ENCODE measurements at regions not wholly inside any gene's neighbourhood (a gene's known extent, or its start where the extent isn't known, plus 50 kb on each side); places are given as distances from the start of the nearest gene placed in this dataset.

GRCh38 chr6:62392291-62392690 is 106.3 kb upstream of the KHDRBS2 start:
- TF ChIP-seq CTCF (IDR thresholded peaks at IDR 0.05) (no peak), JUN (IDR thresholded peaks at IDR 0.05) (no peak), CBX2 (IDR thresholded peaks at IDR 0.05; ENCODE audit: borderline replicate concordance, low read depth) (no peak), RFX5 (IDR thresholded peaks at IDR 0.05) (no peak), NPAS2 (CRISPR knock-in tag; IDR thresholded peaks at IDR 0.05; ENCODE audit: borderline replicate concordance) (no peak), HMGXB4 (CRISPR knock-in tag; IDR thresholded peaks at IDR 0.05; ENCODE audit: borderline replicate concordance) (no peak)
